Endothelial cell of umbilical vein (primary cell): ENCODE measurements at regions not wholly inside any gene's neighbourhood (a gene's known extent, or its start where the extent isn't known, plus 50 kb on each side); places are given as distances from the start of the nearest gene placed in this dataset.

ENCODE experiments used
- BruUV-seq: library from RNA; stranded (reverse); fragments of 400-500 nt; replicated peaks from 2 replicates; lab custom pipeline; 2021; lab: Mats Ljungman, UMichigan
- CTCF ChIA-PET: fragments of 300-600, 350-600 bp; sonication (Branson Sonifier 250); formaldehyde crosslinking; loops from one replicate; lab custom pipeline; 2021; ENCODE audit warnings: antibody characterized with exemption, inconsistent platforms; lab: Charles Lee
- POLR2A ChIA-PET: fragments of 300-600, 350-600 bp; sonication (Branson Sonifier 250); formaldehyde crosslinking; loops from one replicate; lab custom pipeline; 2021; ENCODE audit warnings: antibody characterized with exemption, inconsistent platforms; lab: Charles Lee
- DNase-seq: peaks from one replicate; pipeline ENCODE4 v3.0.0-alpha.2; 2011; ENCODE audit warnings: low read depth, low spot score
- FAIRE-seq: peaks from 2 replicates; lab custom pipeline; 2011; peaks lifted over from hg19 to GRCh38; lab: Jason Lieb, UNC
- H2AFZ ChIP-seq: 2 replicates; pipeline ENCODE4 v1.6.0; 2012; ENCODE audit warnings: low read depth, low read length, control low read depth, inconsistent platforms
- H3K27ac ChIP-seq: 2 replicates; pipeline ENCODE4 v1.5.1; 2011; ENCODE audit warnings: low read depth, mild to moderate bottlenecking, control low read depth, low read length, moderate library complexity; ENCODE audit not compliant: insufficient read depth
- H3K27me3 ChIP-seq, 2 experiments: 2 replicates each; pipeline versions ENCODE4 v1.6.0 to v1.6.1; 2011; ENCODE audit warnings: low read length in 2 of 2, mixed read lengths in 1 of 2; ENCODE audit not compliant: control insufficient read depth in 2 of 2, insufficient read depth in 2 of 2
- H3K36me3 ChIP-seq, 2 experiments: 2 replicates in 1 of 2; 3 replicates in 1 of 2; pipeline ENCODE4 v1.5.1; 2011; ENCODE audit warnings: low read length in 2 of 2, mild to moderate bottlenecking in 1 of 2, moderate library complexity in 1 of 2; ENCODE audit not compliant: control insufficient read depth in 2 of 2, insufficient read depth in 2 of 2; ENCODE audit errors: extremely low read depth in 1 of 2
- H3K4me1 ChIP-seq: 3 replicates; pipeline ENCODE4 v1.5.1; 2011; ENCODE audit warnings: mild to moderate bottlenecking, low read length; ENCODE audit not compliant: control insufficient read depth, insufficient read depth; ENCODE audit errors: extremely low read depth
- H3K4me2 ChIP-seq: 2 replicates; pipeline ENCODE4 v1.6.1; 2011; ENCODE audit warnings: low read length, control low read depth, mixed read lengths; ENCODE audit not compliant: insufficient read depth
- H3K4me3 ChIP-seq, 3 experiments: fragments of 200-600 bp in 1 of 3; sonication (generic), shearing (Covaris generic) in 1 of 3; replicated peaks in 1 of 3; 2 replicates each; pipeline ENCODE4 v1.5.1; 2011 to 2016; ENCODE audit warnings: control low read depth in 3 of 3, low read length in 3 of 3, mild to moderate bottlenecking in 2 of 3, inconsistent platforms in 1 of 3, low read depth in 1 of 3, moderate library complexity in 1 of 3; ENCODE audit not compliant: insufficient read depth in 1 of 3
- H3K79me2 ChIP-seq: 2 replicates; pipeline ENCODE4 v1.6.0; 2012; ENCODE audit warnings: low read length, inconsistent platforms; ENCODE audit not compliant: control insufficient read depth, insufficient read depth
- H3K9ac ChIP-seq: replicated peaks from 2 replicates; pipeline ENCODE3; 2011; ENCODE audit warnings: low read length, control low read depth; ENCODE audit not compliant: insufficient read depth; ENCODE audit errors: extremely low read depth
- H3K9me1 ChIP-seq: replicated peaks from 3 replicates; pipeline ENCODE4 v1.6.0; 2011; ENCODE audit warnings: mild to moderate bottlenecking, low read length; ENCODE audit not compliant: control insufficient read depth, insufficient read depth; ENCODE audit errors: extremely low read depth
- H3K9me3 ChIP-seq: replicated peaks from 2 replicates; pipeline ENCODE4 v1.5.1; 2012; ENCODE audit warnings: low read length, inconsistent platforms; ENCODE audit not compliant: control insufficient read depth, insufficient read depth
- H4K20me1 ChIP-seq: replicated peaks from 2 replicates; pipeline ENCODE3; 2011; ENCODE audit warnings: mild to moderate bottlenecking, low read length; ENCODE audit not compliant: control insufficient read depth, insufficient read depth; ENCODE audit errors: extremely low read depth
- CTCF ChIP-seq, 2 donors: IDR thresholded peaks; 1 replicate in 1 of 2; 2 replicates in 1 of 2; pipeline ENCODE4 v1.5.1; 2011; ENCODE audit warnings: low read length in 2 of 2, mild to moderate bottlenecking in 2 of 2, moderate library complexity in 2 of 2, control low read depth in 1 of 2, inconsistent platforms in 1 of 2, low read depth in 1 of 2; ENCODE audit not compliant: insufficient read depth in 1 of 2; ENCODE audit errors: extremely low read depth in 1 of 2
- EZH2 ChIP-seq: IDR thresholded peaks from 2 replicates; pipeline ENCODE4 v1.6.1; 2012; ENCODE audit warnings: borderline replicate concordance, low read depth, mild to moderate bottlenecking, moderate library complexity, low read length, inconsistent platforms; ENCODE audit not compliant: severe bottlenecking
- FOS ChIP-seq: IDR thresholded peaks from 2 replicates; pipeline ENCODE4 v1.6.1; 2011; ENCODE audit warnings: mild to moderate bottlenecking, low read length, moderate library complexity, borderline replicate concordance; ENCODE audit not compliant: insufficient read depth
- GATA2 ChIP-seq: IDR thresholded peaks from 2 replicates; pipeline ENCODE4 v1.7.0; 2011; ENCODE audit warnings: low read depth, mild to moderate bottlenecking, moderate library complexity, mixed read lengths, low read length; ENCODE audit not compliant: insufficient read length, insufficient read depth
- JUN ChIP-seq: IDR thresholded peaks from 2 replicates; pipeline ENCODE4 v1.6.1; 2011; ENCODE audit warnings: borderline replicate concordance, low read depth; ENCODE audit not compliant: insufficient read length, insufficient read depth
- MAX ChIP-seq: IDR thresholded peaks from 2 replicates; pipeline ENCODE4 v1.6.1; 2011; ENCODE audit not compliant: insufficient read depth, insufficient read length
- MYC ChIP-seq: IDR thresholded peaks from one replicate; pipeline ENCODE4 v1.6.1; 2011; ENCODE audit warnings: mild to moderate bottlenecking, low read depth, low read length
- POLR2A ChIP-seq: IDR thresholded peaks from 2 replicates; pipeline ENCODE4 v1.6.1; 2012; ENCODE audit warnings: low read depth, mild to moderate bottlenecking, control low read depth, low read length
- POLR2AphosphoS5 ChIP-seq: IDR thresholded peaks from 2 replicates; pipeline ENCODE4 v1.6.1; 2012; ENCODE audit warnings: low read depth, mild to moderate bottlenecking, control low read depth, low read length, moderate library complexity; ENCODE audit not compliant: insufficient read depth
- dilution Hi-C: fragments of 300-500 bp; cut with MboI; formaldehyde crosslinking; loops from one replicate; pipeline ENCODE4 v1.15.0; 2019; ENCODE audit warnings: low sequenced_read_pairs; ENCODE audit not compliant: extremely low pct_ligation_motif_present
- intact Hi-C: fragments of 100-400 bp; cut with micrococcal nuclease; formaldehyde crosslinking; loops from one replicate; pipeline ENCODE4 v1.10.0; 2022

GRCh38 chr2:62372824-62373223 is 133.2 kb downstream of the TMEM17 start:
- ChIA-PET POLR2A (no interaction called here), CTCF (no interaction called here)
- dilution Hi-C loops (no loop called here), intact Hi-C loops (no loop called here)
- H3K27me3 ChIP-seq, result peaks cover 2 to 3% of the 10 kb centered on the region in 2 experiments
- H3K9me1 ChIP-seq, result no peaks in the 10 kb centered on the region
- no TSS peak for BruUV-seq
- H3K4me3 ChIP-seq, result no peak overlapping the region
- H4K20me1 ChIP-seq, result no peaks in the 10 kb centered on the region
- H3K4me1 ChIP-seq, result no peaks in the 10 kb centered on the region
- FAIRE-seq (no peak), DNase-seq (no peak)
- H2AFZ ChIP-seq, result no peak overlapping the region
- H3K9me3 ChIP-seq, result no peaks in the 10 kb centered on the region
- no peak overlapping the region for H3K27ac ChIP-seq
- no peaks in the 10 kb centered on the region for H3K79me2 ChIP-seq
- H3K36me3 ChIP-seq, result no peaks in the 10 kb centered on the region
- TF ChIP-seq FOS (no peak), EZH2 (no peak), MAX (no peak), MYC (no peak), GATA2 (no peak), JUN (no peak), POLR2AphosphoS5 (no peak), POLR2A (no peak), CTCF (IDR thresholded peaks at IDR 0.05; ENCODE audit: extremely low read depth in 1 of 2, insufficient read depth in 1 of 2, low read depth in 1 of 2, low read length in 2 of 2) (no peak)
- H3K4me2 ChIP-seq, result no peak overlapping the region
- H3K9ac ChIP-seq, result no peak overlapping the region
